Hematopoietic multipotent progenitor cell treated with erythropoietin and hydrocortisone succinate and interleukin-3 and kit ligand, for 6 days (in vitro differentiated cells): ENCODE measurements at regions not wholly inside any gene's neighbourhood (a gene's known extent, or its start where the extent isn't known, plus 50 kb on each side); places are given as distances from the start of the nearest gene placed in this dataset.
A peak's percentile ranks its signal among the peaks of the same experiment; 100 is the strongest.

ENCODE experiments used
- DNase-seq: peaks from one replicate; pipeline ENCODE4 v3.0.0-alpha.2; 2015

DNA sequence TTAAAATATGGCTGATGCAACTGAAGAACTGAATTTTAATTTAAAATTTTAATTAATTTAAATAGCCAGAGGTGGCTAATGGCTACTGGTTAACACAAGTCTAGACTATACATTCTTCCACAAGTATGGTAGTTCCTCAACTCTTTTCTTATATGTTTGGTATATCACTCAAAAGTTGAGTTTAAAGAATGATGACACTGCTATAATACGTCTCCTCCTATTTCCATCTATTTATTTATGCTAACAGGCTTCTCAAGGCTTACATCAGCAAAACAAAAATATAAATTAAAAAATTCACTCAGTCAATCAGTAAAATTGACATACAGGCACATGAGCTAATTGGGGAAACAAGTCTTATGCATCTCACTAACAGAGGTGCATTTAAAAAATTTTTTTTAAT, 227.9 kb upstream of the PMFBP1 start:
- DNase-seq: no peak

DNA sequence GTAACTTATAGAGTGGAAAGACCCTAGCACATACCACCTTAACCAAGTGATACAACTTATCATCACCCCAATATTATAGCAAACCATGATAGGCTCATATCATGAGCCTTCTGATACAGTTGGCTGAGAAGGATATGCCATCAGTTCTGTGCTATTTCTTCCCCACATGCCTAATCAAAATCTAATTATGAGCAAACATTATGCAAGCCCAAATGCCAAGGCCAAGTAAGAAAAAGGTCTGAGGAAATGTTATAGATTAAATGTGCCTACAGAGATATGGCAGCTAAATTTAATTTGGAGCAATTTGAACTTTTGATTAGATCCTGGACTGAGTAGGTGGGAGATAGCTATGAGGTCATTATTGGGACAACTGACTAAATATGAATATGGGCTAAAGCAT, 225.9 kb upstream of the PMFBP1 start:
- DNase-seq: no peak

DNA sequence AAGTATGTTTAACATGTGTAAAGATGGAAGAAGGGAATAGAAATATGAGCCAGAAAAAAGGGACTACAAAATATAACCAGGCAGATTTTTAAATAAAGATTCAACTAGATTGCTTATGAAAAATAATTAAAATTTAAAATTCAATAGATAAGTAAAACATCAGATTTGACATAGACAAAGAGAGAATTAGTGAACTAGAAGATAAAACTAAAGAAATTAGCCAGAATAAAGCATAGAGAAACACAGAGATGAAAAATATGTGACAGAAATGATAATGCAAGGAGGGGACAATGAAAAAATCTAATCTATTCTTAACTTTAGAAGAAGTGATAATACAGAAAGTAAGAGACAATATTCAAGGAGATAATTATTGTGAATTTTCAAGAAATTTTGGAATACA, 222.6 kb upstream of the PMFBP1 start:
- no peak for DNase-seq

DNA sequence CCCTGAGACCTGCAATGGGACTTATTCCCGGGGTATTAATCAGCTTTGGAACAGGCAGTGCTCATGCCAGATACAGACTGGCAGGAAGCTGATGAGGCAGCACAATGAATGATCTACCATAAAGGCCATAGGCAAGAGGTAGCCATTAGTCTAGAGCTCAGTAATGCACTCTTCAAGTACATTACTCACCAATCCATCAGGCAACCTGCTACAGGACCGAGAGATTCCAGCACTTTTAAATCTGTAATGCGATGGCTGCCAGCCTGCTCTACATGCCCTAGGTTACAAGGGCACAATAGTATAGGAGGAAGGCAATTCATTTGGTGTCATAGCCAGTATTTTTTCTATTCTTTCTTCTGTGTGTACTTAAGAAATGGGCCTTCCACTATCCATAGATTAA, 217.8 kb upstream of the PMFBP1 start:
- DNase-seq: no peak

DNA sequence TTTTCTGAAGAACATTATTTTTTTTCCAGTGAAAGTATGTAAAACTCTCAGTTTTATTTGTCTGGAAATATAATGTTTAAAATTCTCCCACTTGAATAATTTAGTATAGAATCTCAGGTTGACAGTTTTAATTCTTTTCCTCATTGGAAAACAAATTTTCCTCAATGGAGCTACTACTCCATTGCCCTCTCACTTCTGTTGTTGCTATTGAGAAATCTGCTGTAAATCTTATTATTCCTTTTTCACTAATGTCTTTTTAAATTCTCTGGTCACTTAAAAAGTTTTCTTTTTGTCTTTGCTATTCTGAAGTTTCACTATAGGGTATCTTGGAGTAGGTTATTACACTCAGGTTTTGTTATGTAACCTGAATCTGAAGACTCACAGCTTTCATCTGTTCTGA, 216.1 kb upstream of the PMFBP1 start:
- no peak for DNase-seq

DNA sequence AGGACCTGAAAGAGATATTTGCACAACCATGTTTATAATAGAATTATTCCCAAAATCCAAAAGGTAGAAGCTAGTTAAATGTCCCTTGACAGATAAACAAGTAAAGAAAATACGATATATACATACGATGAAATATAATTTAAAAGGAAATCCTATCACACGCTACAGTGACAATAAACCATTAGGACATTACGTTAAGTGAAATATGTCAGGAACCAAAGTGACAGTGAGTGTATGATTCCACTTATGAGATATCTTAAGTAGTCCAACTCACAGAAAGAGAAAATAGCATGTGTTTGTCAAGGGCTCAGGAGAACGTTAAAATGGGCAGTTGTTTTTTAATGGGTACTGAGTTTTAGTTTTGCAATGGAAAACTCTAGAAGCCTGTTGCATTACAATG, 212.7 kb upstream of the PMFBP1 start:
- DNase-seq: no peak

DNA sequence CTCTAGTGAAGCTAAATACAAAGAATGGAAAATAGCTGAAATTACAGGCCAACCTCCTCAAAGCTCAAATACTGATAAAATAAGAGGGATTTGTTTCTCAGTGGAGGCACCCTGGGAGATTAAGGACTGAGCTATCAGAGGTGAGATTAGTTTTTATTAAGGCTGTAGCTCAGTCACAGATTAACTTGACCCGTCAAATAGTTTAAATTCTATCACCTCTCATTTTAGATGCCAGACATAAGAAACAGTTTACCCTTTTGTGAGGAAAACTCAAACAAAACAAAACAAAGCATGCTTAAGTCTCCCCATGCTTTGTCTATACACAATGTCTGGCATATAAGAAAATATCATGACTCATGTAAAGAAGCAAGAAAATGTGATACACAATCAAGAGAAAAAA, 208.3 kb upstream of the PMFBP1 start:
- DNase-seq: no peak

DNA sequence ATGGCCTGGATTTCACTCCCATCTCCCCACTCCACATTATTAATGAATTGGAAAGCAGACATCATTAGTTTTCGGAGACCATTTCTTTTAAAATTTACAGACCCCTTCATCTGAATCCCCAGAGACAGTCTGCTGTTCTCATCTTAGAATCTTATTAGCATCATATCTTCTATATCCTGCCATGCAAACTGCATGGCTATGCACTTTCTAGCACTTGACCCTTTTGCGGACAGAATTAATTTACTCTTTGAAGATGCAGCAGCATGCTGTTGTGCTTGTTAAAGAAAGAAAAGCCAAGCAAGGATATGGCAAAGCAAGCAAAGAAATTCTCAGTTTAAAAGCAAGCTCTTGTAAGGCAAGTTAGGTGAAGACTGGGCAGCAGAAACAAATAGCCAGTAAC, 201.2 kb upstream of the PMFBP1 start:
- DNase-seq: no peak

DNA sequence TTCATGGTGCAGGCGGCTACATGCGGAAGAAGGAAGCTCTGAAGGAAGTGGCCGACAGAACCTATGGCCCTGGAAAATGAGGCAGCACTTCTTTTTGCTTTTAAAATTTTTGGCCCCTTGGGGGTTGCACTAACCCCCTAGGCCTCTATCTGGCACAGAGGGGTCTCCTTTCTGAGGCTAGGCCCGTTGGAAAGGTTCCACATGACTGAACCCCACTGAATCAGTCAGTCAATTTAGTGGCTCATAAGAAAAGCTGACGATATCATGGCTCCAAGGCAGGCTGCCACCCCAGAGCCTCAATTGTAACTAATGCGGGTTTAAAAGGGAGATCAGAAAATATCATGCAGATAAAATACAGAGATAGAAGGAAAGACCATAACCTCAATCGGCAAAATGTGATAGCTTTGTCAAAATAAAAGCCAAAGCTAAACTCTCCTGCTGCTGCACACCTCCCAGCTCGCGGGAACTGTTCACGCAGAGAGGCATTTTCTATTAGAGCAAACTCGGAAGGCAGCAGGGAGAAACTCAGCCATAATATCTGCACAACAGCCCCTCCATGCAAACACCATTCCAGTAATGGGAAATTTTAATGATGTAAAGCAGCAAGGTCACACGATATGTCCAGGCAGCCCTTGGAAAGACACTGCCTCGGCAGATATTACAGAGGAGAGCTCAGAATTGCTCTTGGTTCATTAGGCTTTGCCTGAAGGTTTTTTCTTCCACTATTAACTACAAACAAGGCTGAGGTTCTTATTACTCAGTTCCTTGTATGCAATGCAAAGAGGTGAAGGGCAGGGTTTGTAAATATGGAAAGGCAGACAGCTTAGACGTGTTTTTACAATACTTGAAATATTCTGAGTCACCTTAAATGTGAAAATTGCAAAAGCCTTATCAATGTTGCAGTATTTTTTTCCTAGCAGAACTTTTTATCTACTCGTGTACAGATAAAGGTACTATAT, 200.4 kb upstream of the PMFBP1 start:
- DNase-seq: no peak

DNA sequence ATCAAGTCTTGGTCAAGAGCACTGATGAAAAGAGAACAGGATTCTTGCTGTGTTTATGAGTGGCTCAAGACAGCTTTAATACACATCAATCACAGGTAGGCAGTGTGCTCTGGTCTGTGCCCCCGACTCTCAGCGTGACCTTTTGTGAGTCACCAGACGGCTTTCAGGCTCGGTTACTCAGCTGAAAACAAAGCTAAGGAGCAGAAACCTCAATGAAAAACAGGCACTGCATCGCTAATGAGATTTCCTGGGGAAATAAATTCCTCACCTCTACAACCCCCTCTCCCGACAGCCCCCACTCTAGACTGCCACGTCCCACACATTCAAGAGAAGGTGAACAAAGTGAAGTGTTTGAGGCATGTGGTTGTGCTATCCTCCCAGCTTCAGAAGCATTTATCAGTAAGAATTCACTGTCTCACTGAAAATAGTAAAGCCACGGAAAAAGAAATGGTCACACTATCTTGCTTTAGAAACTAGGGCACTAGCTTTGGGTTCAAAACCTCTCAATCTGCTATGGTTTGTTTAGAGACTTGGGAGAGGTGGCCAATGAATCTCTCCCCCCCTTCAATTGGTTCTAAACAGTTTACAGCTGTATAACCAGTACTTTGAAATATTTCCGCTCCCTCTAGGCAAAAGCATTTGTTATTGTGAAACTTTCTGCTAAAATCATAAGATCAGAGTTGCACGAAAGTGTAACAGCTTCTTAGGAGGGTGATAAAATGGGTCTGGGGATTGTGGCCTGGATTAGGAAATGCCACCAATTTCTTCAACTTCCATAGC, 199.5 kb upstream of the PMFBP1 start:
- DNase-seq: no peak

DNA sequence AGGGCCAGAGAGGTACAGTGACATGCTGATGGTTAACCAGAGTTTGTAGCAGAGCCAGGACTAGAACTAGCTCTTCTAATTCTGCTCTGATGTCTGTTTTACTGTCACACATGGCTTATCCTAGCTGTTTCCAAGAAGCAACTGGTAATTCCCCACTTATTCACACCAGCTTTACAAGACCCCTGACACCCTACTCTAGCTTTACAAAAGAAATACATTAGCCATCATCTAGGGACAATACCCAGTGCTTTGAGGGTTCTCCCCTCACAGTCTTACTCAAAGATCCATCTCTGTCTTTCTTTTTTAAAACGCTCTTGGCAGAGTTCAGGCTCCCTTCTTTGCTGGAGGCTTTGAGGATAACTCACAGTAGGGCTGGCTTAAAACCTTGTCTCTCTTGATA, 197.3 kb upstream of the PMFBP1 start:
- DNase-seq: no peak

DNA sequence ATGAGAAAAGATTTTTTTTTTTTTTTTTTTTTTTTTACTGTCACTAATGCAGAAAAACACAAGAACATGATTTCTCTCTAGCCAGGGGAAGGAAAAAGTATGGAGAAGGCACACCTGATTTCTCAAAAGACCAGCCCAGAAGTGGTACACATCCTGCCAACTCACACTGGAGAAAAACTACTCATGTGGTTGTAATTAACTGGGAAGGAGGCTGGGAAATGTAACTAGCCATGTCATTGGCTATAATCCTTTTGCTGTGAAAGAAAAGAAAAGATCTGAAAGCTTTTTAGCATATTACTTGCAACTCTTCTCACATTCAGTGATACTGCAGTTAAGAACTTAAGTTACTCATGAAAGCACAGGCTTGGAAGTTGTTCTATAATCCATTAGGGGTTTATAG, 195.9 kb upstream of the PMFBP1 start:
- no peak for DNase-seq

DNA sequence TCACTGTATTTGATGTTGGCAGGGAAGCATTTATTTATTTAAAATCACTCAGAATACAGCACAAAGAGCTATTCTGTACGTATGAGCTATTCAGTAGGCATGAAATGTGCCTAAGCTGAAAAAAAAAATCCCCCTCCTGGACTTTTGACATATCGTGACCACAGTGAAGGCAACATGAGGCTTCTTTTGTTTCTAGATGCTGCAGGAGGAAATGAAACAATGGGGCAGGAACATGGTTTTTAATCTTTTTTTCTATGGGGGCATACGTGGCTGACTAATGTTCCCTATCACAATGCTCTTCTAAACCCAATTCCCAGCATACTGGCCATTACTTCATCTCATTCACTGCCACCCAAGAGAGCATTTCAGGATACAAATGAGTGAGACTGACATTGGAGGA, 191.0 kb upstream of the PMFBP1 start:
- DNase-seq: no peak

DNA sequence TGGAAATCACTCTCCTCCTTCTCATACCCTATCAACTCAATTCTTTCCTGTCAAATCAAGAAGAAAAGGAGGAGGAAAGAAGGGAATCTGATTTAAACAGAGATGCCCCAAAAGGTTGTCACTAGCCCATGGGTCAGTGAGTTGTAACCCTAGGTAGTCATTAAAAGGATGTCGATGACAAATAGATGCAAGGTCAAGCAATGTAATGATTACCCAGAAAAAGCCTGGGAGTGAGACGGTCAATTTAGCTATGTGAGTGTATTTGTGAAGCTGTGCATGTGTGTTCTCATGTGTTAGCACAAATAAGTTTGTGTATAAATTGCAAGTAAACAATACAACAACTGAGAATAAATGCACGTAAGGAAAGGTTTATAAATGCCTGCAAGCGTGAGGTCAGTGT, 190.5 kb upstream of the PMFBP1 start:
- no peak for DNase-seq

DNA sequence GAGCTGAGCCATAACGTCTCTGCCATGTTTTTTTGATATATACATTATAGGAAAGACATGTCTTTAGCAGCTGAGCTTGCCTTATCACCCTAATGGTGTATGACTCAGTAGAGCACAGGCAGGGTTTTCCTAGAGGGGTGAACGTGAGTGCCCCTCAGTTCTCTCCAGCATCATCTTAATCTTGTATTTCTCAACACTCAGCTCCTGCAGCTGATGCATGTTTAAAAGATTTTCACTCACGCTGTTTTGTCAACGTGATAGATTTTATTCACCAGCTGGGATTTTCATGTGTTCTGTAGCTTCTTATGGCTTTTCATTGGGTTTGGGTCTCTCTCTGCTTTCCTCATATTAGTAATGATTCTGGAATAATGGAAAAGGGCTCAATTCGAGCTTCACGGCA, 186.0 kb upstream of the PMFBP1 start:
- no peak for DNase-seq

DNA sequence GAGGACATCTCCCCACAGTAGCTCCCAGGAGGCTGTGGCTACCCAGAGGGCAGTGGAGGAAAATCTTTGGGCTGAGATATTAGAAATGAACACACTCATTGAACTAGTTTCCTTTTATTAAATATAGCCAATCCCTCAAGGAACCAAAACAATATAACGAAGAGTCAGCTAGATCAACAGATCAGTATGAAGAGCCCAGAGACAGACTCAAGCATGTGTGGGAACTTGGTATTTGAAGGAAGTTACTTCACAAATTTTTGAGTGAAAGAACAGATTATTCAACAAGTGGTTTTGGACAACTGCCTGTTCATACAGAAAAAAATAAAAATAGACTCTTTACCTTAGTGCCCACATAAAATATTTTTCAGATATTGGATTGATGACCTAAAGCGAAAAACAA, 183.6 kb upstream of the PMFBP1 start:
- no peak for DNase-seq

DNA sequence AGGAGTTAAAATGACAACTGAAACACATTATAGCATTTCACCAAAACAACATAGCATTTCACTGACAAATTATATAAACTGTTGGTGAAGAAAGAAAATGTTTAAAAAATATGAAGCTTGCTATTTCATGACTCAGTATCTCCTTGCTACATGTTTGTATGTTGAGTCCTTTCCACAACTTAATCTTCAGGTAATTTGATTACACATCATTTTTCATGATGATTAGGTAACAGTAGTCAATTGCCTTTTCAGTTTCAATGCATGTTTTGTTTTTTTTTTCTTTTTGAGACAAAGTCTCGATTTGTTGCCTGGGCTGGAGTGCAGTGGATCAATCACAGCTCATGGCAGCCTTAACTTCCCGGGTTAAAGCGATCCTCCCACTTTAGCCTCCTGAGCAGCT, 177.8 kb upstream of the PMFBP1 start:
- no peak for DNase-seq

DNA sequence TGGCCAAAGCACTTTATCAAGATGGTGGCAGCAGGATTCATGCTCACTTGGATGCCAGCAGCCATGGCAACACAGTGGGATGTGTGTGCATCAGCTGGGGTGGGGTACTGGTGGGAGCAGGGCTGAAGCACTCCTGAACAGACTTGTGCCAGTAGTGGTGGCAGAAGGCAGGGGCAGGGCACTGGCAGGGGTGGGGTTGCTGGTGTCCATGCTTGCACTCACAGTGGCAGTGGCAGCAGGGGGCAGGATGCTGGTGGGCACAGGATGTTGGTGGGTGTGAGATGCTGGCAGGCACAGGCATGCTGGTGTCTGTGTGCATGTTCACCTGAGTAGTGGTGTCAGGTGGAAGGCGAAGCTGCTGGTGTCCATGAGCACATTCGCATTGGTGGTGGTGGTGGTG, 161.0 kb upstream of the PMFBP1 start:
- no peak for DNase-seq

DNA sequence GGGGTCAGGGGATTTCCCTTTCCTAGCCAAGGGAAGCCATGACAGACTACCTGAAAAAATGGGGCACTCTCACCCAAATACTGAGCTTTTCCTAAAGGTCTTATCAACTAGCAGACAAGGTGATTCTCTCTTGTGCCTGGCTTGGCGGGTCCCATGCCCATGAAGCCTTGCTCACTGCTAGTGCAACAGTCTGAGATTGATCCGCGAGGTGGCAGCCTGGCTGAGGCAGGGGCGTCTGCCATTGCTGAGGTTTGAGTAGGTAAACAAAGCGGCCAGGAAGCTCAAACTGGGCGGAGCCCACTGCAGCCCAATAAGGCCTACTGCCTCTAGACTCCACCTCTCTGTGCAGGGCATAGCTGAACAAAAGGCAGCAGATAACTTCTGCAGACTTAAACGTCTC, 152.6 kb upstream of the PMFBP1 start:
- no peak for DNase-seq

DNA sequence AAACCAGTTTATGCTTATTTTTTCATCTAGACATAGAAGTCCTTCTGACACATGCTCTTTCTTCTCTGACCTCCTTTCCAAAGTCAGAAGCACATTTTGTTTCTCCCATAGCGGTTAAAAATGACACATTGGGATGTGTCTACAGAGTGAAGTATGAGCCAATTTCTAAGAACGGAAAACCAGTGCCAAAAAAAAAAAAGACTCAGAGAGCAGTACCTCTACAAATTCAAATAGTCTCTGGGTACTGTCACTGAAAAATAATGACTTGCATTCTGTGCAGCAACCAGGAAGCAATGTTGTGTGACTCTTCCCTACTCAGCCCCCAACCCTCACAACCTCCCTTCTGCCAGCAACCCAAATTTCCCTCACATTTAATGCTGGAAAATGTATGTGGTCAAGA, 145.5 kb upstream of the PMFBP1 start:
- peak; percentile 32 for DNase-seq

DNA sequence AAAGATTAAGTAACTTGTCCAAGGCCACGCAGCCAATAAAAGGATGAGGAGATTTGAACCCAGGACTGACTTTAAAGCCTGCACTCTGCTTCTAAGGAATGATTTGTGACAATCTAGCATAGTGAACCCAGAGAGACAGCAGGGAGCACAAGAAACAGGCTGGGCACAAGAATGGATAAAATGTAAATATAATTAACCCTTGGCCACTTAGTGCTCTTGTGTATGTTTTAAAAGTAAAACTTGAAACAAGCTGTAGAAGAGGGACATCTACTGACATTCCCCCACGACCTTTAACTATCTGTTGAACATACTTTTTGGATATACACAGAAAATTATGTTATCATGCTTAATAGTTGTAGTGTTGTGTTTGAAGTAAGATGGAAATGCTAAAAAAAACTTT, 141.9 kb upstream of the PMFBP1 start:
- DNase-seq: no peak

DNA sequence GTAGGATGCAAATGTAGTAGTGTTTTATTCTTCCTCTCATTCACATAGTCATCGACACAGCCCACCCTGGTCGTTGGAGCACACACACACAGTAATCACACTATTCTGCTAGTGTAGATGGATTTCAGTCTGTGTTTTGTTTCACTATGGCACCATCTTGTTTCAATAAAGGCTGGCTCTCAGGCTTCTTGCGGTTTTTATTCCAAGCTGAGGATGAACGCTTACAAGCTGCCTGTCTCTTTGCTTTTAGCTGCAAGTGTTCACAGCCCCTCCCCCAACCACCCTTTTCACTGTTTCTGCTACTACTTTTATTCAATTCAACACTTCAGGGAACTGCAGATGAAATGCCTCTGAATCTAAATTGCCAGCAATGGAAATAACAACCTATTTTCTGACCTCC, 140.9 kb upstream of the PMFBP1 start:
- DNase-seq: no peak

DNA sequence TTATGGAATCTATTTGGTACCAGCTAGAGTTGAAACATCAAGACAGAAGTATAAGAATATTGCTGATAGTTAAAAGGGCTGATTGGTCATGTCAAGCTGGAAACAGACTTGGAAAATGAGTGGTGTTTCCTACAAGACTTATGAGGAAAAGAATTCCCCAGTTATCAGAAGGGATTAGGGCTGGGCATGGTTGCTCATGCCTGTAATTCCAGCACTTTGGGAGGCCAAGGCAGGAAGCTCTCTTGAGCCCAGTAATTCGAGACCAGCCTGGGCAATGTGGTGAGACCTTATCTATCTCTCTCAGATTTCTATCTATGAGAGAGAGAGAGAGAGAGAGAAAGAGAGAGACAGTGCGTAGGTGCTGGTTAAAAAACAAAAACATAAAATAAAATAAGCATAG, 139.5 kb upstream of the PMFBP1 start:
- DNase-seq: no peak

DNA sequence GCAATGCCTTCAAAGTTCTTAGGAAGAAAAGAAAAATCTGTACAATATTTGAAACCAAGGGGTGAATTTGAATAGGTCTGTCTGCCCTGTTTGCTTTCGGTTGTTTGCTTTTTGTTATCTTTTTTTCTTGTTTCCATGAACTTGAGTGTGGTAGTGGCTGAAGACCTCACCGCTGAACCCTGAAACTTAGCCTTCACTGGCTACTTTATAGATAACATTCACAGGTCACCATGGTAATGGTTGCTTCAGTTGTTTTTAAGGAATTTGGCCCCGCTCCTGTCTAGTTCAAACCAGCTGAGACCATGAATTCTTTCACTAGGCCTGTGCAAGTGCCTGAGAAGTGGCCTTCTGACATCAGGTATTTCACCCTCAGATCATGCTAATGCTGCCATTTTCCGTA, 137.0 kb upstream of the PMFBP1 start:
- DNase-seq: no peak
